ENCODE measurements at regions not wholly inside any gene's neighbourhood (a gene's known extent, or its start where the extent isn't known, plus 50 kb on each side); places are given as distances from the start of the nearest gene placed in this dataset.

DNA sequence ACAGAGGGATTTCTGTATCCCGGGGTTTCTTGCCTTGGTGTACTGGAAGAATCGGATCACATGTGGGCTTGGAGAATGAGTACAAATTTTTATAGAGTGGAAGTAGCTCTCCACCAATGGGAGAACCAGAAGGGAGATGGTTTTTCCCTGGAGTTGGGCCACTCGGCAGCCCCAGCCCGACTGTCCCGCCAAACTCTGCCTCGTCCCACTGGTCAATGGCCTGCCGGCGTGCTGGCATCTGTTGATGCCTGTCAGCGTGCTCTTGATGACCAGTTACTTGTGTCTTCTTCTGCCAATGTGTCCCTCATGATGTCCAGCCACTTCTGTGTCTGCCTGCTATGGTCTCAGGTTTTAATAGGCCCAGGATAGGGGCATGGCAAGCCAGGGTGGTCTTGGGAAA, 100.5 kb downstream of the CFAP44 start:
- TF ChIP-seq EZH2 (IDR thresholded peaks at IDR 0.05; ENCODE audit: insufficient read depth, poor library complexity, severe bottlenecking) (no peak), EZH2phosphoT487 (IDR thresholded peaks at IDR 0.05; ENCODE audit: insufficient read depth, low read depth) (no peak)

Data from GM23248 (cell line).